SU-DHL-6 (cell line): ENCODE measurements at regions not wholly inside any gene's neighbourhood (a gene's known extent, or its start where the extent isn't known, plus 50 kb on each side); places are given as distances from the start of the nearest gene placed in this dataset.

Source experiments
- CTCF ChIP-seq: fragments of 200-600 bp; sonication (generic); IDR thresholded peaks from one replicate; pipeline ENCODE4 v1.5.1; 2017; ENCODE audit warnings: antibody characterized with exemption, mild to moderate bottlenecking, low read length, moderate library complexity; ENCODE audit not compliant: insufficient read depth, poor library complexity, severe bottlenecking
- EZH2phosphoT487 ChIP-seq: fragments of 200-600 bp; sonication (generic), shearing (Covaris generic); conservative IDR thresholded peaks from 2 replicates; pipeline ENCODE4 v1.6.1; 2018; ENCODE audit warnings: mild to moderate bottlenecking, antibody characterized with exemption, low read length, moderate library complexity, mixed read lengths

- no peak for TF ChIP-seq CTCF
- no peak for TF ChIP-seq EZH2phosphoT487
Measured at GRCh38 chr15:31802761-31803160, 227.6 kb upstream of the CHRNA7 start.
